K562 (cell line): ENCODE measurements at regions not wholly inside any gene's neighbourhood (a gene's known extent, or its start where the extent isn't known, plus 50 kb on each side); places are given as distances from the start of the nearest gene placed in this dataset.

Source experiments
- ATAC-seq: fragments of 200-7000 bp; cut with Tn5 transposase; 3 replicates; pipeline ENCODE4 v1.9.1; 2020; ENCODE audit warnings: moderate library complexity
- BruUV-seq: library from RNA; stranded (reverse); fragments of 400-500 nt; replicated peaks from 2 replicates; lab custom pipeline; 2021; lab: Mats Ljungman, UMichigan
- CTCF ChIA-PET: fragments of 300-600 bp; formaldehyde crosslinking; extraction: SDS; loops from one replicate; lab custom pipeline; 2021; ENCODE audit warnings: low intra/inter-chr PET ratio; lab: Yijun Ruan, JAX
- POLR2A ChIA-PET: fragments of 300-600, 350-650 bp; sonication (Branson Sonifier 250); formaldehyde crosslinking; extraction: SDS; loops from one replicate; lab custom pipeline; 2021; ENCODE audit warnings: antibody characterized with exemption, inconsistent platforms; lab: Yijun Ruan, JAX
- DNase-seq, 4 experiments: peaks; one replicate each; pipeline versions ENCODE4 v3.0.0 to v3.0.0-alpha.2; 2011 to 2018; ENCODE audit warnings: low spot score in 3 of 4, mixed read lengths in 3 of 4; ENCODE audit errors: extremely low read depth in 1 of 4
- FAIRE-seq: peaks from 2 replicates; lab custom pipeline; 2011; peaks lifted over from hg19 to GRCh38; lab: Jason Lieb, UNC
- H2AFZ ChIP-seq: 2 replicates; pipeline ENCODE4 v1.6.0; 2011; ENCODE audit warnings: low read depth, low read length, control low read depth, inconsistent platforms
- H3K27ac ChIP-seq: fragments of 200-600 bp; 3 replicates; pipeline ENCODE4 v1.8.0; 2011; ENCODE audit warnings: low read depth, mild to moderate bottlenecking, control low read depth, inconsistent platforms, low read length, moderate library complexity, mixed read lengths; ENCODE audit errors: extremely low read depth
- H3K27me3 ChIP-seq, 2 experiments: fragments of 300-600 bp in 1 of 2; 2 replicates in 1 of 2; 3 replicates in 1 of 2; pipeline versions ENCODE4 v1.6.0 to v1.8.0; 2011; ENCODE audit warnings: inconsistent platforms in 2 of 2, low read length in 2 of 2, mild to moderate bottlenecking in 1 of 2, mixed read lengths in 1 of 2, moderate library complexity in 1 of 2; ENCODE audit not compliant: control insufficient read depth in 2 of 2, insufficient read depth in 2 of 2
- H3K36me3 ChIP-seq: fragments of 300-600 bp; 3 replicates; pipeline ENCODE4 v1.8.0; 2011; ENCODE audit warnings: mild to moderate bottlenecking, low read length, inconsistent platforms; ENCODE audit not compliant: control insufficient read depth, insufficient read depth
- H3K4me1 ChIP-seq, 2 experiments: fragments of 200-600 bp in 1 of 2; replicated peaks in 1 of 2; 2 replicates in 1 of 2; 3 replicates in 1 of 2; pipeline versions ENCODE4 v1.5.1 to v1.8.0; 2011; ENCODE audit warnings: inconsistent platforms in 2 of 2, low read length in 2 of 2, mild to moderate bottlenecking in 1 of 2, mixed read lengths in 1 of 2, moderate library complexity in 1 of 2; ENCODE audit not compliant: control insufficient read depth in 2 of 2, insufficient read depth in 2 of 2
- H3K4me2 ChIP-seq: 2 replicates; pipeline ENCODE4 v1.6.1; 2011; ENCODE audit warnings: low read length, control low read depth, inconsistent platforms, mixed read lengths; ENCODE audit not compliant: insufficient read depth
- H3K4me3 ChIP-seq: fragments of 200-600 bp; sonication (generic), shearing (Covaris generic); 2 replicates; pipeline ENCODE4 v1.5.1; 2016; ENCODE audit warnings: control low read depth, inconsistent platforms
- H3K79me2 ChIP-seq: fragments of 200-600 bp; 3 replicates; pipeline ENCODE4 v1.8.0; 2011; ENCODE audit warnings: low read length, inconsistent platforms; ENCODE audit not compliant: control insufficient read depth, insufficient read depth
- H3K9ac ChIP-seq, 2 experiments: 2 replicates each; pipeline versions ENCODE4 v1.6.0 to v1.6.1; 2011; ENCODE audit warnings: low read depth in 2 of 2, low read length in 2 of 2, control low read depth in 1 of 2, inconsistent platforms in 1 of 2, mild to moderate bottlenecking in 1 of 2, mixed read lengths in 1 of 2; ENCODE audit not compliant: insufficient read depth in 1 of 2
- H3K9me1 ChIP-seq: one replicate; pipeline ENCODE4 v1.6.0; 2011; ENCODE audit warnings: inconsistent platforms, mild to moderate bottlenecking, low read length, moderate library complexity; ENCODE audit not compliant: control insufficient read depth, insufficient read depth
- H3K9me3 ChIP-seq: replicated peaks from 2 replicates; pipeline ENCODE4 v1.5.1; 2011; ENCODE audit warnings: low read depth, low read length, inconsistent platforms; ENCODE audit not compliant: control insufficient read depth, insufficient read depth
- H4K20me1 ChIP-seq: replicated peaks from 2 replicates; pipeline ENCODE4 v1.6.1; 2011; ENCODE audit warnings: low read length, inconsistent platforms, mixed read lengths; ENCODE audit not compliant: control insufficient read depth, insufficient read depth
- ETS2 ChIP-seq: IDR thresholded peaks from 2 replicates; pipeline ENCODE4 v1.6.1; 2016; ENCODE audit warnings: borderline replicate concordance, missing genetic modification characterization, mild to moderate bottlenecking, moderate library complexity, missing compliant biosample characterization; ENCODE audit not compliant: poor library complexity, severe bottlenecking
- FOXA1 ChIP-seq: fragments of 450-650 bp; IDR thresholded peaks from 2 replicates; pipeline ENCODE4 v1.6.1; 2016; ENCODE audit warnings: mild to moderate bottlenecking, borderline replicate concordance
- HDGF ChIP-seq: fragments of 450-650 bp; IDR thresholded peaks from 2 replicates; pipeline ENCODE4 v1.6.1; 2016
- HMG20A ChIP-seq: fragments of 450-650 bp; formaldehyde crosslinking; conservative IDR thresholded peaks from 2 replicates; pipeline ENCODE4 v1.4.0; 2020; ENCODE audit warnings: mild to moderate bottlenecking, mixed read lengths
- RCOR1 ChIP-seq, 2 experiments: IDR thresholded peaks; 2 replicates each; pipeline ENCODE4 v1.6.1; 2012; ENCODE audit warnings: low read depth in 2 of 2, low read length in 2 of 2, borderline replicate concordance in 1 of 2, improper control_type of control experiment in 1 of 2
- STAG1 ChIP-seq: sonication (generic); formaldehyde crosslinking; IDR thresholded peaks from 2 replicates; pipeline ENCODE4 v1.5.0; 2020; ENCODE audit warnings: missing genetic modification reagents, borderline replicate concordance
- TBP ChIP-seq: optimal IDR thresholded peaks from 2 replicates; pipeline ENCODE3; 2011; ENCODE audit warnings: low read depth, low read length, improper control_type of control experiment
- TEAD1 ChIP-seq, 2 experiments: fragments of 450-650 bp in 1 of 2; sonication (generic) in 1 of 2; formaldehyde crosslinking; IDR thresholded peaks; 2 replicates each; pipeline versions ENCODE4 v1.4.0 to v1.8.0; 2020 to 2022; ENCODE audit warnings: mild to moderate bottlenecking in 2 of 2, missing genetic modification reagents in 1 of 2
- TFAM ChIP-seq: fragments of 250-450 bp; sonication (Bioruptor Pico); conservative IDR thresholded peaks from 2 replicates; pipeline ENCODE4 v1.5.0; 2021; ENCODE audit warnings: mild to moderate bottlenecking, moderate library complexity
- ZEB2 ChIP-seq: fragments of 450-650 bp; IDR thresholded peaks from 2 replicates; pipeline ENCODE4 v1.6.1; 2016
- ZNF57 ChIP-seq: fragments of 450-650 bp; formaldehyde crosslinking; IDR thresholded peaks from 2 replicates; pipeline ENCODE4 v1.4.0; 2020; ENCODE audit warnings: mild to moderate bottlenecking, moderate library complexity
- WGBS: fragments of 100-300 bp; shearing (Covaris generic); methylation state at CpG from one replicate; pipeline ENCODE4 v1.1.6; 2016; ENCODE audit warnings: low coverage, mixed read lengths; ENCODE audit not compliant: insufficient coverage; ENCODE audit errors: missing lambda C conversion rate; 5-methylcytosine and 5-hydroxymethylcytosine counted together
- in situ Hi-C: fragments of 300-500 bp; cut with MboI; formaldehyde crosslinking; loops from 4 replicates; pipeline ENCODE4 v1.15.0; 2018; ENCODE audit warnings: inconsistent platforms, mixed read lengths
- intact Hi-C: fragments of 100-400 bp; cut with micrococcal nuclease; formaldehyde crosslinking; loops from 2 replicates; pipeline ENCODE4 v1.14.2; 2022
- TF ChIP-seq, protein P1 (sequence below): fragments of 250-450 bp; sonication (Bioruptor Pico); IDR thresholded peaks from 2 replicates; pipeline ENCODE4 v1.8.0; 2021; ENCODE audit warnings: mild to moderate bottlenecking, moderate library complexity
- TF ChIP-seq, protein P2 (sequence below): fragments of 450-650 bp; conservative IDR thresholded peaks from 2 replicates; pipeline ENCODE4 v1.6.1; 2016; ENCODE audit warnings: missing genetic modification characterization, low read depth, mild to moderate bottlenecking, missing compliant biosample characterization, moderate library complexity

DNA sequence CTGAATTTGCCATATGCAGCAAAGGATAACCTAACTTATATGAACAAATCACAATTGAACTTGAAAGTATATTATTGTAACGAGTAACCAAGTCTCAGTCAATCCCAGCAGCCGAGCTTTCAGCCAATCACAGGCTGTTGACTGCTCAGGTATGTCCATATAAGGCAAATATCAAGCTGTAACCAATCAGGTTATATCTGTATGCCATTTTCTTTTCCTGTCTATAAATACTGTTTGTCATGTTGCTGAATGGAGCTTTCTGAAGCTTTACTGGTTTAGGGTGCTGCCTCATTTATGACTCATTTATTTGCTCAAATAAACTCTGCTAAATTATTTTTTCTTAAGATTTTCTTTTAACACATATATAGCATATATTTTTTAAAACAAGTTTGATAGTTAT, 1059.5 kb downstream of the GALC start (continued):
- no peak for TF ChIP-seq FOXA1
- no peak for TF ChIP-seq TBP
- TF ChIP-seq RCOR1 (IDR thresholded peaks at IDR 0.05; ENCODE audit: borderline replicate concordance in 1 of 2, low read depth in 2 of 2, low read length in 2 of 2), result no peak
- TF ChIP-seq ZNF57 (CRISPR knock-in tag), result no peak
- TF ChIP-seq TEAD1 (CRISPR knock-in tag; IDR thresholded peaks at IDR 0.05), result no peak

DNA sequence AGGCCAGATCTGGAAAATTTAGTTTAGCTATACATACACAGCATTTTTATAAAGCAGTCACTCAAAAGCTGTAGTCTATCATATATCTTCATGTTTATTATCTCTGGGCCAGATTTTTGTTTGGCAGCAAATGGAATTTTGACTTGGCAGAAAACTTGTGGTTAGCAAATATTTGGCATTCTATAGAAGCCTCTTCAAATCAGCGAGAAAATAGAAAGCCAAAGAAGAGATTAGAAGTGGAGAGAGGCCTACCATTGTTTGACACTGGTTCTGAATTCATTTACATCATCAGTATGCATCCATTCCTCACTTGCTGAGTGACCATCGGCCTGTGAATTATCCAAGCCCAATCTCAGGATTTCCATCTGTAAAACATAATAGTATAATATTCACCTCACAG, 1077.6 kb downstream of the GALC start:
- Histone ChIP-seq H2AFZ (no peak overlapping the region), H3K9ac (no peak overlapping the region), H3K27ac (no peak overlapping the region), H4K20me1 (no peaks in the 10 kb centered on the region), H3K4me3 (no peak overlapping the region), H3K36me3 (no peaks in the 10 kb centered on the region), H3K4me2 (no peak overlapping the region), H3K9me3 (no peaks in the 10 kb centered on the region), H3K27me3 (no peaks in the 10 kb centered on the region), H3K79me2 (no peaks in the 10 kb centered on the region), H3K9me1 (no peaks in the 10 kb centered on the region), H3K4me1 (no peaks in the 10 kb centered on the region)
- ATAC-seq, result no peak
- FAIRE-seq, result no peak
- TF ChIP-seq STAG1 (CRISPR knock-in tag), result no peak
- no peak for TF ChIP-seq HDGF
- TF ChIP-seq ETS2, result no peak
- no peak for TF ChIP-seq HMG20A
- no peak for TF ChIP-seq ZEB2
- TF ChIP-seq, protein P1, sequence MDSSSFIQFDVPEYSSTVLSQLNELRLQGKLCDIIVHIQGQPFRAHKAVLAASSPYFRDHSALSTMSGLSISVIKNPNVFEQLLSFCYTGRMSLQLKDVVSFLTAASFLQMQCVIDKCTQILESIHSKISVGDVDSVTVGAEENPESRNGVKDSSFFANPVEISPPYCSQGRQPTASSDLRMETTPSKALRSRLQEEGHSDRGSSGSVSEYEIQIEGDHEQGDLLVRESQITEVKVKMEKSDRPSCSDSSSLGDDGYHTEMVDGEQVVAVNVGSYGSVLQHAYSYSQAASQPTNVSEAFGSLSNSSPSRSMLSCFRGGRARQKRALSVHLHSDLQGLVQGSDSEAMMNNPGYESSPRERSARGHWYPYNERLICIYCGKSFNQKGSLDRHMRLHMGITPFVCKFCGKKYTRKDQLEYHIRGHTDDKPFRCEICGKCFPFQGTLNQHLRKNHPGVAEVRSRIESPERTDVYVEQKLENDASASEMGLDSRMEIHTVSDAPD, result no peak
- no peak for TF ChIP-seq TFAM (CRISPR knock-in tag)
- TF ChIP-seq, protein P2, sequence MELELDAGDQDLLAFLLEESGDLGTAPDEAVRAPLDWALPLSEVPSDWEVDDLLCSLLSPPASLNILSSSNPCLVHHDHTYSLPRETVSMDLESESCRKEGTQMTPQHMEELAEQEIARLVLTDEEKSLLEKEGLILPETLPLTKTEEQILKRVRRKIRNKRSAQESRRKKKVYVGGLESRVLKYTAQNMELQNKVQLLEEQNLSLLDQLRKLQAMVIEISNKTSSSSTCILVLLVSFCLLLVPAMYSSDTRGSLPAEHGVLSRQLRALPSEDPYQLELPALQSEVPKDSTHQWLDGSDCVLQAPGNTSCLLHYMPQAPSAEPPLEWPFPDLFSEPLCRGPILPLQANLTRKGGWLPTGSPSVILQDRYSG (tag), result no peak
- 0% methylated on average over 2 of the region's 2 CpGs for WGBS
- no TSS peak for BruUV-seq
- intact Hi-C loops (no loop called here), in situ Hi-C loops (no loop called here)
- POLR2A ChIA-PET, result no interaction called here
- DNase-seq, result no peak
- CTCF ChIA-PET, result no interaction called here
